HT-29 (cell line): ENCODE measurements at regions not wholly inside any gene's neighbourhood (a gene's known extent, or its start where the extent isn't known, plus 50 kb on each side); places are given as distances from the start of the nearest gene placed in this dataset.
"Not testable (repeated sequence)": the region's sequence is repeated elsewhere in the genome, so short reads cannot be mapped to it uniquely, and the experiment has no call there.

Source experiments
- DNase-seq: peaks from one replicate; pipeline ENCODE4 v3.0.0-alpha.2; 2015; ENCODE audit warnings: low spot score

GRCh38 chr16:59116744-59117143 lies 382.6 kb upstream of the GOT2 start:
- DNase-seq = no peak

- no peak for DNase-seq
These were observed 380.7 kb upstream of the GOT2 start for GRCh38 chr16:59114790-59115189.

DNA sequence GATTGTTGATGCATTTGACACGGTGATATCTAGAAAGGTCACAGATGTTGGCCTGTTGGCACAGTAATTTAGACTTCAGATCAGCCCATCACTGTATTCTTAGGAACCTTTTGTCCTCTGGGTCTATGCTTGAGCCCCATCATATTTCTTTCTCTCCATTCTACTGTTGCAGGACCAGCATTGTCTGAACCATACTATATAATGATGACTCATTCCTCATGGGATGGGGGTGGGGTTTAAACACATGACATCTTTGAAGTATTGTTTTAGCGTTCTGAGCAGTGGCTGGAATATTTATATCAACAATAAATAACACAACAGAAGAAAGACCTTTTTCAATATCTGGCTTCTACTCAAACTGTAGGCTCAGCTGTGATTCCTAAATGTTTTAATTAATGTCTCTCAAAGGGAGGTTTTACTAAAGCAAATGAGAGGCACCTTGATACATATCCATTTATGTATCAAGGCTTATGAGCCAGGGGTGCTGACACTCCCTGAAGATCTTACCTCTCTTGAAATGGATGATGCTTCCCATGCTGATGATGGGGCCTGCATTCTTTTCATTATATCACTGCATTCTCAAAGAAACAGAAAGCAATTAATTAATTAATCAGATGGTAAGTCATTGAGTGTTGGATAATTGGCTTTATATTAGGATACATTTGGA lies 379.0 kb upstream of the GOT2 start:
- no peak for DNase-seq

DNA sequence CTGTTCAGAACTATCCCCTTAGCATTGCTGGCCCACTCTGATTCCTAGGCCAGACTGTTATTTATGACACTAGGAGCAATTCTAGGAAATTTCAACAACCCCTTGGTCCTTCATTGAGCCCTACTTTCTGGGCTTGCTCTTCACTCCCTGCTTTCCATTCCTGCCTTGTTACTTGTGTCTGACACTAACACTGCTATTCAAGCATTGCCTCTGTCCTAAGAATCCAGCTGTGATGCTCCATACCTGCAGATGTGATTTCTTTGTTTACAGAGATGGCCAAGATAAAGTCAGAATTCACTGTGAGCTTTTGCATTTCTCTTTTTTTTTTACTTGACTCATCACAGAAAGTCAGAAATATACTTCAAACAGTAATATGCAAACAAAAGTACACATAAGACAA lies 377.2 kb upstream of the GOT2 start:
- no peak for DNase-seq

- DNase-seq = no peak
These were observed 374.3 kb upstream of the GOT2 start for GRCh38 chr16:59108374-59108773.

DNA sequence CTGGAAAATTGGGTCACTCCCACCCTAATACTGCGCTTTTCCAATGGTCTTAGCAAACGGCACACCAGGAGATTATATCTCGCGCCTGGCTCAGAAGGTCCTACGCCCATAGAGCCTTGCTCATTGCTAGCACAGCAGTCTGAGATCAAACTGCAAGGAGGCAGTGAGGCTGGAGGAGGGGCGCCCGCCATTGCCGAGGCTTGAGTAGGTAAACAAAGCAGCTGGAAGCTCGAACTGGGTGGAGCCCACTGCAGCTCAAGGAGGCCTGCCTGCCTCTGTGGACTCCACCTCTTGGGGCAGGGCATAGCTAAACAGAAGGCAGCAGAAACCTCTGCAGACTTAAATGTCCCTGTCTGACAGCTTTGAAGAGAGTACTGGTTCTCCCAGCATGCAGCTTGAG lies 362.6 kb upstream of the GOT2 start:
- not testable (repeated sequence) for DNase-seq

DNA sequence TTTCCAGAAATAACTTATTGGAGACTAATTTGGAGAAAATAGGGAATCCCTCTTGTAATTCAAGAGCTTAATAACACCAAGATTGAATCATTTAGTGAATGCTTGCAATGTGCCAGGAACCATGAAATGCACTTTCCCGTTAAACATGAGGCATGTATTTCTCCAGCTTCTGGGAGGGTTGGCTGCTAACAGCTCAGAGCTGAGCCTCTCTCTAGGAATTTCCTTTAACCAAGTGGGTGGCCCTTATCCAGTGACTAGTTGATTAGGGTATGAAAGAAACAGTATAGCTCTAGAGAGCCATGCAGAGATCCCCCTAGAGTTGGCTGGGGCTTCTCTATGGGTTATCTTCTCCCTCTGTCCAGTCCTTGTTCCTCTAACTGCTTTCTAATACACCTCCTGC lies 356.4 kb upstream of the GOT2 start:
- DNase-seq = no peak

DNA sequence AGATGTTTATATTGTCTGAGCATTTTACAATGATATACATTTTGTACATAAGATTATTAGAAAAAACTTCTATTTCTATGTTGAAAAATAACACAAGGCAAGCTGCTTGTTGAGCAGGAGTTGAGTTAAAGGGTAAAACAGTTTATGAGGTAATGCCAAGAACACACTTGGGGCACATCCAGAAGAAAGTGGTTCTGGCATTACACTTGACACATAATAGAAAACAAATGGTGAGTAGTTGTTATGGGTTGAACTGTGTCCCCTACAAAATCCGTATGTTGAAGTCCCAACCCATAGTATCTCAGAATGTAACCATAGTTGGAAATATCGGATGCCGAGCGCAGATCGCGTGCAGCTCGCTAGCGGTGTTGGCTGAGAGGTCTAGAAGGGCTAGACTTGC lies 354.3 kb upstream of the GOT2 start:
- no peak for DNase-seq

GRCh38 chr16:59087641-59088040 lies 353.5 kb upstream of the GOT2 start:
- DNase-seq = no peak

GRCh38 chr16:59067205-59067604 lies 333.1 kb upstream of the GOT2 start:
- no peak for DNase-seq

GRCh38 chr16:59060207-59060606 lies 326.1 kb upstream of the GOT2 start:
- DNase-seq = no peak

GRCh38 chr16:59058250-59058649 lies 324.1 kb upstream of the GOT2 start:
- no peak for DNase-seq

DNA sequence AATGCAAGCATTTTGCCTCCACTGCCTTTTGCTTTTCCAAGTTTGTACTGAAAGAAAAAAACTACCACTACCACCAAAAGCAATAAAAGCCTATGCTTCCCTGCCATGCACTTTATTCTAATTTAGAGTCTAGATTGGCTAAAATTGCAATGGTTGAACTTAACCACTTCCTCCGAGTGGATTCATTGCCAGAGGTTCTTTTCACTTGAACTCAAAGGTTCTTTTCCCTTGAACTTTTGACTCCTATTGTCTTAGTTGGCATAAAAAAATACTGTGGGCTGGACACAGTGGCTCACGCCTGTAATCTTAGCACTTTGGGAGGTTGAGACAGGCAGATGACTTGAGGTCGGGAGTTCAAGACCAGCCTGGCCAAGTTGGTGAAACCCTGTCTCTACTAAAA lies 319.8 kb upstream of the GOT2 start:
- no peak for DNase-seq

- no peak for DNase-seq
These were observed 318.1 kb upstream of the GOT2 start for GRCh38 chr16:59052231-59052630.

DNA sequence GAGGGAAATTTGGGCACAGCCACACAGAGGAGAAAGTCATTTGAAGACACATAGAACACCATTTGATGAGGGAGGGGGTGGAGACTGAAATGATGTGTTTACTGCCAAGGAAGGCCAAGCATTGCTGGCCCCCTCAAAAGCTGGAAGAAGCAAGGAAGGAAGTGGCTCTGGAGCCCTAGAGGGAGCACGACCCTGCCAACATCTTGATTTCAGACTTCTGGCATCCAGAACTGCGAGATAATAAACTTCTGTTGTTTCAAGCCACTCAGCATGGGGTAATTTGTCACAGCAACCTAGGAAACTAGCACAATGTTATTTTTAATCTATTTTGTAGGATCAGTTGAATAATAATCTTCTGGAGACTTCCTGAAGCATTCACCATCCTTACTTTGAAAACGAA lies 314.8 kb upstream of the GOT2 start:
- DNase-seq = no peak

DNA sequence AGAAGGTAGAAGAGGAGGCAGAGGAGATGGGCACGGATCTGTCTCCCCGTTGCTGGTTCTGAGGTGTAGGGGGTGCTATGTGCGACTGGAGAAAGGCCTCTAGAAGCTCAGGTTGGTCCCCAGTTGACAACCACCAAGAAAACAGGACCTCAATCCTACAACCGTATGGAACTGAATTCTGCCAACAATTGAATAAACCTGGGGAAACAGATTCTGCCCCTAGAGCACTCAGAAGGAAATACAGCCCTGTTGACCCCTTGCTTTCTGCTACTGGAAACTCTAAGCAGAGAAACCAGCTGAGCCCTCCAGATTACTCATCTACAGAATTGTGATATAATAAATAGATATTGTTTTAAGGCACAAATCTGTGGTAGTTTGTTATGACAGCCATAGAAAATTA lies 313.0 kb upstream of the GOT2 start:
- DNase-seq = no peak

DNA sequence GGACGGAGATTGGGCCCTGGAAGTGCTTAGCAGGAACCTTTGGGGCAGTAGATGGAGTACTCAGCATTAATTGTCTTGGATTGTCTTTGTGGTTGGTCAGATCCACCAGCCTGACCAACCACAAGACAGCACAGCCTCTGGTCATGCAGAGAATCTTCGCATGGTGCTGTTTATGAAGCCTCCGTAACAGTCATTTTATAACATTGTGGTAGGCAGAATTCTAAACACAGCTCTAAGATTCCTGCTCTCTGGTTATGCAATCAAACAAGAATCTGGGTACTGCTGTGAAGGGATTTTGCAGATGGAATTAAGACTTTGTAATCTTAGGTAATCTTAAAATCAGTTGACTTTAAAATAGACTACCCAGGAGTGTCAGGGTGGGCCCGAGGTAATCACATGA lies 312.2 kb upstream of the GOT2 start:
- no peak for DNase-seq

- no peak for DNase-seq
These were observed 311.4 kb upstream of the GOT2 start for GRCh38 chr16:59045501-59045900.

GRCh38 chr16:59044616-59045015 lies 310.5 kb upstream of the GOT2 start:
- DNase-seq = no peak

DNA sequence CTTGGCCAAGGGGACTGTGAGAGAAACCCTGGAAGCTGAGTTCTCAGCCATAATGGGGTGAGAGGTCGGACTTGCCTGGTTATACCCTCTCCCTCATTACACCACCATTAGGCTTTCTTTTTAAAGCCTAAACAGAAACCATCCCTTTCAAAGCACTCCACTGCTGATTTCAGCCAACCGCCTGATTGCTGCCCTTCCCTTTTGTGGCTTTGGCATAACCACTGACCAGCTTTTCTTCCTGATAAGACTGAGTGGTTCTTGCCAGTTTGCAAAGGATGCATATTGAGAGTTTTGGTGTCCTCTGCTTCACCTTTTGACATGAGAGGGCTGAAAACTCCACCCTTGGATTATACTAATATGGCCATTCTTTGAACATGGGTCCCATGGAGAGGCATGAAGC lies 308.2 kb upstream of the GOT2 start:
- DNase-seq = no peak

DNA sequence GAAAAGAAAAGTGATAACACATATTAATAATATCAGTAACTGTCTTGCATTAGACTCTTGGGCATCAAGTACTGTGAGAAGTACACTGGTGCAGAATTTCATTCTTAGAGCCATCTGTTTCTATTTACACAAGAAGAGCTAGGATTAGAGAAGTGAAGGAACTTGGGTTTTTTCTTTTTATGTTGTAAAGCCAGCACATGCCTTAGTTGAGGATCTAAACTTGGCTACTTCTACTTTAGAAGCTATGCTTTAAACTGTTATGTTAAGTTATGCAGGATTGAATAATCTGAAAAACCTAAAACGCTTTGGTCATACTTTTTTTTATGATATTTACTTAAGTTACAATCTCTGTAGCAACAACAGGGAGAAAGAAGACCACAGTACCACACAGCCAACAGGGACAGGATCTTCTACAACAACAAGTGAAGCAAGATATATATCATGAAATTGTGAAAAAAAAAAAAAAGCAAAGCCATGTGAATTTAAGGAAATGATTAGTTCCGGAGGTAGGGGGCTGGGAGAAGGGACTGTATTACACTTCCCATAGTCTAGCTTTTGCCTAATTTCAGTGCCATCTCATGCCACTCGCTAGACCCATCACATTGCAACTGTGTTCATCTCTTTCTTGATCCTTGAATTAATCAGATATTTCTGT lies 305.1 kb upstream of the GOT2 start:
- no peak for DNase-seq

DNA sequence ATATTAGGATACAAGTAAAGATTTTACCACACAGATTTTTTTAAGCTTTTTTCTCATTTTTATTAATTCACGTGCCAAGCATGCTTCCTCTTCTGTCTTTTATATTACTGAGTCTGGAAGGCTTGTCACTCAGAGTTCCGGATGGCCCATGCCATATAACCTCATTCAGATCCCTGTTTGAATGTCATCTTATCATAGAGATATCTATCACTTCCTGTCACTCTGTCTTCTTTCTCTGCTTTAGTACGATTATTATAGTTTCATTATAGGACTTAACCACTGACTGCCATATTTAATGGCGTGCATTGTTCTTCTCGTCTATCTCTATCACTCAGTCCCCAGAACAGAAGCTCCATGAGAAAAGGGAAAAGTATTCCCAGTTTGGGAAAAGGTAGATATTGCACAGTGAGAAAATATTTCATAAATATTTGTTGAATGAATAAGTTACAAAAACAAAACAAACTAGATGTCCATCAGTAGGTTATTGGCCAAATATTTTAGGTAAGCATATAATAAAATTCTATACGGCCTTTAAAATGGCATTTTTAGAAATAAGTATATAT lies 296.9 kb upstream of the GOT2 start:
- no peak for DNase-seq

GRCh38 chr16:59021751-59022150 lies 287.6 kb upstream of the GOT2 start:
- no peak for DNase-seq
